ENCODE measurements at regions not wholly inside any gene's neighbourhood (a gene's known extent, or its start where the extent isn't known, plus 50 kb on each side); places are given as distances from the start of the nearest gene placed in this dataset.

GRCh38 chr2:165007161-165007744 lies 51.9 kb upstream of the SLC38A11 start:
- no peak for DNase-seq (ENCODE audit: low spot score)
- in situ Hi-C loops (cut with MboI; ENCODE audit: low sequenced_read_pairs, unreplicated experiment): loop anchor here (10.0 kb wide), 1 partner anchor 198 kb away; the partner anchor contains the start of gene SCN3A

More at GRCh38 chr2:165007161-165007744, 51.9 kb upstream of the SLC38A11 start:
- no peak for TF ChIP-seq CTCF (IDR thresholded peaks at IDR 0.05; ENCODE audit: borderline replicate concordance, control extremely low read depth, extremely low read depth, insufficient read depth, missing control alignments)
